ENCODE measurements at regions not wholly inside any gene's neighbourhood (a gene's known extent, or its start where the extent isn't known, plus 50 kb on each side); places are given as distances from the start of the nearest gene placed in this dataset.

GRCh38 chr2:102968375-102968774 lies 206.5 kb downstream of the TMEM182 start:
- ChIA-PET POLR2A (no interaction called here), CTCF (interaction anchor here (0.6 kb wide), 1 partner anchor 273 kb away, joined by 3 read pairs; no protein-coding TSS in a partner anchor)
- TF ChIP-seq OVOL2 (CRISPR knock-in tag; IDR thresholded peaks at IDR 0.05; ENCODE audit: borderline replicate concordance), result no peak
- TF ChIP-seq CREB1 (CRISPR knock-in tag; IDR thresholded peaks at IDR 0.05), result no peak
- TF ChIP-seq JUN (CRISPR knock-in tag; IDR thresholded peaks at IDR 0.05), result no peak
- TF ChIP-seq AR (CRISPR knock-in tag; IDR thresholded peaks at IDR 0.05), result no peak
- no peak for TF ChIP-seq IRF2 (CRISPR knock-in tag; IDR thresholded peaks at IDR 0.05; ENCODE audit: borderline replicate concordance, low read depth)
- no peak for TF ChIP-seq ZNF416 (CRISPR knock-in tag; IDR thresholded peaks at IDR 0.05)
- TF ChIP-seq SP1 (CRISPR knock-in tag; conservative IDR thresholded peaks at IDR 0.05), result no peak
- no peak for TF ChIP-seq ZNF396 (CRISPR knock-in tag; IDR thresholded peaks at IDR 0.05; ENCODE audit: borderline replicate concordance)
- TF ChIP-seq PREB (CRISPR knock-in tag; IDR thresholded peaks at IDR 0.05; ENCODE audit: borderline replicate concordance), result no peak
- no peak for TF ChIP-seq FOXJ3 (CRISPR knock-in tag; IDR thresholded peaks at IDR 0.05; ENCODE audit: borderline replicate concordance)
- no peak for TF ChIP-seq MYBL2 (CRISPR knock-in tag; IDR thresholded peaks at IDR 0.05)
- TF ChIP-seq, protein P1, sequence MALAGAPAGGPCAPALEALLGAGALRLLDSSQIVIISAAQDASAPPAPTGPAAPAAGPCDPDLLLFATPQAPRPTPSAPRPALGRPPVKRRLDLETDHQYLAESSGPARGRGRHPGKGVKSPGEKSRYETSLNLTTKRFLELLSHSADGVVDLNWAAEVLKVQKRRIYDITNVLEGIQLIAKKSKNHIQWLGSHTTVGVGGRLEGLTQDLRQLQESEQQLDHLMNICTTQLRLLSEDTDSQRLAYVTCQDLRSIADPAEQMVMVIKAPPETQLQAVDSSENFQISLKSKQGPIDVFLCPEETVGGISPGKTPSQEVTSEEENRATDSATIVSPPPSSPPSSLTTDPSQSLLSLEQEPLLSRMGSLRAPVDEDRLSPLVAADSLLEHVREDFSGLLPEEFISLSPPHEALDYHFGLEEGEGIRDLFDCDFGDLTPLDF (CRISPR knock-in tag; IDR thresholded peaks at IDR 0.05), result no peak
- no peak for TF ChIP-seq ZNF232 (CRISPR knock-in tag; IDR thresholded peaks at IDR 0.05)
- no peak for TF ChIP-seq MXD4 (CRISPR knock-in tag; IDR thresholded peaks at IDR 0.05; ENCODE audit: borderline replicate concordance)
- TF ChIP-seq SMAD4 (CRISPR knock-in tag; IDR thresholded peaks at IDR 0.05), result no peak
- no peak for TF ChIP-seq FOXK1 (CRISPR knock-in tag; IDR thresholded peaks at IDR 0.05)
- no peak for TF ChIP-seq ZNF671 (CRISPR knock-in tag; IDR thresholded peaks at IDR 0.05)
- no peak for TF ChIP-seq USF2 (CRISPR knock-in tag; IDR thresholded peaks at IDR 0.05)
- no peak for ATAC-seq
- Mint-ChIP-seq H3K36me3 (no peaks in the 10 kb centered on the region), H3K27ac (no peak overlapping the region), H3K9me3 (peaks cover 3% of the 10 kb centered on the region; the same call in 1 of the 2 replicates), H3K4me1 (no peaks in the 10 kb centered on the region), H3K4me3 (no peak overlapping the region), H3K27me3 (ENCODE audit: low read depth) (no peaks in the 10 kb centered on the region)
- no peak for DNase-seq (ENCODE audit: low spot score)

DNA sequence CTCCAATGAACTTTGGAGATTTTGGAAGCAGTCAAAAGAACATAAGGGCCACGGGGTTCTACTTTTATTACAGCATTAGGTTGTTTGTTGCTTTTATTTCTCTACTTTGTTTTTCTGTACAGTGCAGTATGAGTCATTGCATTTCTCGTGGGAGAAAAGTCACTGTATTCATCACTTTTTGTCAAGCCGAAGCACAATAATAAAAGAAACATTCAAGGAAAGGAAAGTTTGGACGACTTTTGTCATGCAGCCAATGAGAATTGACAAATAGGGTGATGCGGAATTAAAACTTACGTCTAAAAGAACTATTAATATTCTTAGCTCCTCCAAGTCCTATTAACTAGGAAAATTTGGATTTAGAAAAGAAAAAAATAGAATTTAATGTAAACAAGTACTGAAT lies 209.9 kb downstream of the TMEM182 start:
- no peak for ATAC-seq
- H3K36me3 Mint-ChIP-seq, result no peaks in the 10 kb centered on the region
- CTCF ChIA-PET, result interaction anchor here (1.0 kb wide), 2 partner anchors 132 to 166 kb away, joined by 3 read pairs; no protein-coding TSS in a partner anchor
- no peaks in the 10 kb centered on the region for H3K27me3 Mint-ChIP-seq (ENCODE audit: low read depth)
- POLR2A ChIA-PET, result no interaction called here
- H3K9me3 Mint-ChIP-seq, result no peaks in the 10 kb centered on the region
- no peak overlapping the region for H3K27ac Mint-ChIP-seq
- DNase-seq (ENCODE audit: low spot score), result no peak
- H3K4me3 Mint-ChIP-seq, result no peak overlapping the region
- peaks cover 10% of the 10 kb centered on the region for H3K4me1 Mint-ChIP-seq
- no peak for TF ChIP-seq FOXJ3 (CRISPR knock-in tag; IDR thresholded peaks at IDR 0.05; ENCODE audit: borderline replicate concordance)
- no peak for TF ChIP-seq PRDM15 (CRISPR knock-in tag; IDR thresholded peaks at IDR 0.05)
- no peak for TF ChIP-seq ELF4 (CRISPR knock-in tag; IDR thresholded peaks at IDR 0.05; ENCODE audit: low read depth)
- no peak for TF ChIP-seq NR2C2 (CRISPR knock-in tag; IDR thresholded peaks at IDR 0.05)
- TF ChIP-seq, protein P2, sequence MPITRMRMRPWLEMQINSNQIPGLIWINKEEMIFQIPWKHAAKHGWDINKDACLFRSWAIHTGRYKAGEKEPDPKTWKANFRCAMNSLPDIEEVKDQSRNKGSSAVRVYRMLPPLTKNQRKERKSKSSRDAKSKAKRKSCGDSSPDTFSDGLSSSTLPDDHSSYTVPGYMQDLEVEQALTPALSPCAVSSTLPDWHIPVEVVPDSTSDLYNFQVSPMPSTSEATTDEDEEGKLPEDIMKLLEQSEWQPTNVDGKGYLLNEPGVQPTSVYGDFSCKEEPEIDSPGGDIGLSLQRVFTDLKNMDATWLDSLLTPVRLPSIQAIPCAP (CRISPR knock-in tag; IDR thresholded peaks at IDR 0.05), result no peak
- no peak for TF ChIP-seq ATF2 (CRISPR knock-in tag; IDR thresholded peaks at IDR 0.05; ENCODE audit: borderline replicate concordance, low read depth)
- TF ChIP-seq CREB1 (CRISPR knock-in tag; IDR thresholded peaks at IDR 0.05), result no peak

Data from WTC11 (cell line).